ENCODE measurements at regions not wholly inside any gene's neighbourhood (a gene's known extent, or its start where the extent isn't known, plus 50 kb on each side); places are given as distances from the start of the nearest gene placed in this dataset.

- H3K36me3 ChIP-seq (ENCODE audit: control insufficient read depth in 4 of 4, insufficient read depth in 4 of 4, low read length in 3 of 4) = no peaks in the 10 kb centered on the region
- no CpG with 5 or more reads among the region's 1 CpG for WGBS (ENCODE audit: insufficient coverage)
- no peak for DNase-seq
- H3K4me1 ChIP-seq (ENCODE audit: control extremely low read depth in 1 of 4, control insufficient read depth in 4 of 4, insufficient read depth in 4 of 4, low read length in 3 of 4) = no peaks in the 10 kb centered on the region
- ChIA-PET POLR2A (no interaction called here), CTCF (interaction anchor here (1.1 to 6.2 kb wide), 5 partner anchors 12 to 179 kb away, joined by 3 to 57 read pairs (median 4); no protein-coding TSS in a partner anchor)
- H3K27ac ChIP-seq (ENCODE audit: insufficient read depth in 1 of 2, low read depth in 1 of 2, low read length in 2 of 2, poor library complexity in 1 of 2, severe bottlenecking in 2 of 2) = no peak overlapping the region
- no peaks in the 10 kb centered on the region for H3K9me3 ChIP-seq (ENCODE audit: control extremely low read depth in 1 of 5, control insufficient read depth in 4 of 5, insufficient read depth in 2 of 5, low read depth in 1 of 5, low read length in 4 of 5)
- no peaks in the 10 kb centered on the region for H3K27me3 ChIP-seq (replicated peaks in 2 of 5; ENCODE audit: control insufficient read depth in 4 of 5, insufficient read depth in 5 of 5, low read length in 4 of 5)
- H3K4me3 ChIP-seq (ENCODE audit: control insufficient read depth in 1 of 7, extremely low read depth in 1 of 7, insufficient read depth in 4 of 7, low read depth in 2 of 7, low read length in 6 of 7) = no peak overlapping the region
Observed at GRCh38 chr10:52486840-52487611, 172.9 kb downstream of the DKK1 start.

- CTCF ChIA-PET = interaction anchor here (0.8 to 6.2 kb wide), 10 partner anchors 10 to 195 kb away, joined by 3 to 57 read pairs (median 4); no protein-coding TSS in a partner anchor
- peak; percentile 33 to 68 (median 59) for DNase-seq
- Histone ChIP-seq H3K9me3 (ENCODE audit: control extremely low read depth in 1 of 5, control insufficient read depth in 4 of 5, insufficient read depth in 2 of 5, low read depth in 1 of 5, low read length in 4 of 5) (no peaks in the 10 kb centered on the region), H3K36me3 (ENCODE audit: control insufficient read depth in 4 of 4, insufficient read depth in 4 of 4, low read length in 3 of 4) (no peaks in the 10 kb centered on the region), H3K4me1 (ENCODE audit: control extremely low read depth in 1 of 4, control insufficient read depth in 4 of 4, insufficient read depth in 4 of 4, low read length in 3 of 4) (no peaks in the 10 kb centered on the region), H3K27ac (ENCODE audit: insufficient read depth in 1 of 2, low read depth in 1 of 2, low read length in 2 of 2, poor library complexity in 1 of 2, severe bottlenecking in 2 of 2) (no peak overlapping the region), H3K27me3 (replicated peaks in 2 of 5; ENCODE audit: control insufficient read depth in 4 of 5, insufficient read depth in 5 of 5, low read length in 4 of 5) (no peaks in the 10 kb centered on the region), H3K4me3 (ENCODE audit: control insufficient read depth in 1 of 7, extremely low read depth in 1 of 7, insufficient read depth in 4 of 7, low read depth in 2 of 7, low read length in 6 of 7) (no peak overlapping the region)
- POLR2A ChIA-PET = no interaction called here
- 71% methylated on average over 1 of the region's 3 CpGs for WGBS (ENCODE audit: insufficient coverage)
Observed at GRCh38 chr10:52488606-52489485, 174.8 kb downstream of the DKK1 start.

- WGBS (ENCODE audit: insufficient coverage) = no CpG with 5 or more reads among the region's 6 CpGs
- Histone ChIP-seq H3K4me1 (ENCODE audit: control extremely low read depth in 1 of 4, control insufficient read depth in 4 of 4, insufficient read depth in 4 of 4, low read length in 3 of 4) (no peaks in the 10 kb centered on the region), H3K36me3 (ENCODE audit: control insufficient read depth in 4 of 4, insufficient read depth in 4 of 4, low read length in 3 of 4) (no peaks in the 10 kb centered on the region), H3K4me3 (ENCODE audit: control insufficient read depth in 1 of 7, extremely low read depth in 1 of 7, insufficient read depth in 4 of 7, low read depth in 2 of 7, low read length in 6 of 7) (no peak overlapping the region), H3K27me3 (replicated peaks in 2 of 5; ENCODE audit: control insufficient read depth in 4 of 5, insufficient read depth in 5 of 5, low read length in 4 of 5) (no peaks in the 10 kb centered on the region), H3K27ac (ENCODE audit: insufficient read depth in 1 of 2, low read depth in 1 of 2, low read length in 2 of 2, poor library complexity in 1 of 2, severe bottlenecking in 2 of 2) (no peak overlapping the region), H3K9me3 (ENCODE audit: control extremely low read depth in 1 of 5, control insufficient read depth in 4 of 5, insufficient read depth in 2 of 5, low read depth in 1 of 5, low read length in 4 of 5) (no peaks in the 10 kb centered on the region)
- DNase-seq = no peak
- POLR2A ChIA-PET = no interaction called here
- CTCF ChIA-PET = interaction anchor here (1.2 to 1.8 kb wide), 5 partner anchors 11 to 288 kb away, joined by 3 to 21 read pairs (median 5); no protein-coding TSS in a partner anchor
Observed at GRCh38 chr10:52491246-52491995, 177.3 kb downstream of the DKK1 start.

DNA sequence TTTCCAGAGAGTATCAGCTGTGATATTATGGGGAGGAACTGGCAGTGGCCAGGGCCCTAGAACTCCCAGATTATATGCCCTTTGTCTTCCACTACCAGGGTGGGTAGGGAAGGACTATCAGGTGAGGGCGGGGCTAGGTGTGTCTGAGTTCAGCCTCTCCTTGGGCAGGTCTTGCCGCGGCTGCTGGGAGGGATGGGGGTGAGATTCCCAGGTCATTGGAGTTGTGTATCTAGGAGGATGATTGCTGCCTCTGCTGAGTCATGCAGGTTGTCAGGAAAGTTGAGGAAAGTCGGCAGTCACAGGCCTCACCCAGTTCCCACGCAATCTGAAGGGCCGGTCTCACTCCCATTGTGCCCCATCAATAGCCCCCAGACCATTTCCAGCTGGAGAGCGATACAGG is 185.2 kb downstream of the DKK1 start:
- no peaks in the 10 kb centered on the region for H3K27me3 ChIP-seq (replicated peaks in 2 of 5; ENCODE audit: control insufficient read depth in 4 of 5, insufficient read depth in 5 of 5, low read length in 4 of 5)
- ChIA-PET CTCF (interaction anchor here (1.5 kb wide), 1 partner anchor 13 kb away, joined by 3 read pairs; no protein-coding TSS in a partner anchor), POLR2A (no interaction called here)

GRCh38 chr10:52500476-52500875 is 186.4 kb downstream of the DKK1 start:
- H3K4me3 ChIP-seq (ENCODE audit: control insufficient read depth in 1 of 7, extremely low read depth in 1 of 7, insufficient read depth in 4 of 7, low read depth in 2 of 7, low read length in 6 of 7) = no peak overlapping the region
- H3K4me1 ChIP-seq (ENCODE audit: control extremely low read depth in 1 of 4, control insufficient read depth in 4 of 4, insufficient read depth in 4 of 4, low read length in 3 of 4) = no peaks in the 10 kb centered on the region
- CTCF ChIA-PET = no interaction called here
- H3K27ac ChIP-seq (ENCODE audit: insufficient read depth in 1 of 2, low read depth in 1 of 2, low read length in 2 of 2, poor library complexity in 1 of 2, severe bottlenecking in 2 of 2) = no peak overlapping the region
- no peak for DNase-seq
- H3K27me3 ChIP-seq (replicated peaks in 2 of 5; ENCODE audit: control insufficient read depth in 4 of 5, insufficient read depth in 5 of 5, low read length in 4 of 5) = no peaks in the 10 kb centered on the region
- WGBS (ENCODE audit: insufficient coverage) = 100% methylated on average over 1 of the region's 3 CpGs
- POLR2A ChIA-PET = no interaction called here
- H3K36me3 ChIP-seq (ENCODE audit: control insufficient read depth in 4 of 4, insufficient read depth in 4 of 4, low read length in 3 of 4) = no peaks in the 10 kb centered on the region
- peaks cover 0 to 22% (median 8%) of the 10 kb centered on the region in 5 experiments for H3K9me3 ChIP-seq (ENCODE audit: control extremely low read depth in 1 of 5, control insufficient read depth in 4 of 5, insufficient read depth in 2 of 5, low read depth in 1 of 5, low read length in 4 of 5)

More for the DNA sequence above, 185.2 kb downstream of the DKK1 start:
- Histone ChIP-seq H3K4me3 (ENCODE audit: control insufficient read depth in 1 of 7, extremely low read depth in 1 of 7, insufficient read depth in 4 of 7, low read depth in 2 of 7, low read length in 6 of 7) (no peak overlapping the region), H3K4me1 (ENCODE audit: control extremely low read depth in 1 of 4, control insufficient read depth in 4 of 4, insufficient read depth in 4 of 4, low read length in 3 of 4) (no peaks in the 10 kb centered on the region), H3K27ac (ENCODE audit: insufficient read depth in 1 of 2, low read depth in 1 of 2, low read length in 2 of 2, poor library complexity in 1 of 2, severe bottlenecking in 2 of 2) (no peak overlapping the region), H3K36me3 (ENCODE audit: control insufficient read depth in 4 of 4, insufficient read depth in 4 of 4, low read length in 3 of 4) (no peaks in the 10 kb centered on the region), H3K9me3 (ENCODE audit: control extremely low read depth in 1 of 5, control insufficient read depth in 4 of 5, insufficient read depth in 2 of 5, low read depth in 1 of 5, low read length in 4 of 5) (peaks cover 0 to 12% (median 3%) of the 10 kb centered on the region in 5 experiments)
- whole genome bisulfite sequencing (ENCODE audit: insufficient coverage) = 100% methylated on average over 7 of the region's 7 CpGs
- DNase-seq = no peak

DNA sequence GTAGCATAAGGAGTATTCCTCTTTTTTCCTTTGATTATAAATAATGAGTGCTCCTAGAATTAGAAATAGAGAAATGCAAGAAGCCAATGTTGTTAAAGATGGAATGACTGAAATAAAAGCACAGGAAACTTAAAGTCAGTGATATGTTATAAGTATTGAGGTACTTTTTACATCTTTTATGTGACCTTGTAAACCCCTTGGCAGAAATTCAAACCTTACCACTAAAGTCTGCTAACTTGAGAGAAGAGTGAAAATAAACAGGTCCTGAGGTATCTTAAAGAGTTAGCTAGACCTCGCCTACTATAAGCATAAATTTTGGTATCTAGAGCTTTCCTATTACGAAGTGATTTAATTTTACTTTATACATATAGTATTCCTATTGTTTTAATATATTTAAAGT is 188.2 kb downstream of the DKK1 start:
- Histone ChIP-seq H3K27me3 (replicated peaks in 2 of 5; ENCODE audit: control insufficient read depth in 4 of 5, insufficient read depth in 5 of 5, low read length in 4 of 5) (no peaks in the 10 kb centered on the region), H3K4me3 (ENCODE audit: control insufficient read depth in 1 of 7, extremely low read depth in 1 of 7, insufficient read depth in 4 of 7, low read depth in 2 of 7, low read length in 6 of 7) (no peak overlapping the region), H3K4me1 (ENCODE audit: control extremely low read depth in 1 of 4, control insufficient read depth in 4 of 4, insufficient read depth in 4 of 4, low read length in 3 of 4) (no peaks in the 10 kb centered on the region), H3K9me3 (ENCODE audit: control extremely low read depth in 1 of 5, control insufficient read depth in 4 of 5, insufficient read depth in 2 of 5, low read depth in 1 of 5, low read length in 4 of 5) (peaks cover 2 to 27% (median 8%) of the 10 kb centered on the region in 5 experiments), H3K27ac (ENCODE audit: insufficient read depth in 1 of 2, low read depth in 1 of 2, low read length in 2 of 2, poor library complexity in 1 of 2, severe bottlenecking in 2 of 2) (no peak overlapping the region), H3K36me3 (ENCODE audit: control insufficient read depth in 4 of 4, insufficient read depth in 4 of 4, low read length in 3 of 4) (no peaks in the 10 kb centered on the region)
- WGBS (ENCODE audit: insufficient coverage) = no CpG with 5 or more reads among the region's 2 CpGs
- CTCF ChIA-PET = interaction anchor here (1.3 kb wide), 1 partner anchor 10 kb away, joined by 3 read pairs; no protein-coding TSS in a partner anchor
- DNase-seq = no peak
- POLR2A ChIA-PET = no interaction called here
